Fibroblast of villous mesenchyme (primary cell): ENCODE measurements at regions not wholly inside any gene's neighbourhood (a gene's known extent, or its start where the extent isn't known, plus 50 kb on each side); places are given as distances from the start of the nearest gene placed in this dataset.

ENCODE experiments used
- DNase-seq: peaks from one replicate; pipeline ENCODE4 v3.0.0-alpha.2; 2010; ENCODE audit warnings: low read depth
- H3K4me3 ChIP-seq: 2 replicates; pipeline ENCODE4 v1.5.1; 2011; ENCODE audit warnings: low read depth, mild to moderate bottlenecking, low read length
- TF ChIP-seq, protein P1 (sequence below): IDR thresholded peaks from 2 replicates; pipeline ENCODE4 v1.5.1; 2012; ENCODE audit warnings: low read depth, mild to moderate bottlenecking, low read length; ENCODE audit not compliant: insufficient read depth

GRCh38 chr3:115502128-115502527, 121.2 kb upstream of the GAP43 start:
- H3K4me3 ChIP-seq: no peak overlapping the region
- DNase-seq: no peak
- TF ChIP-seq, protein P1, sequence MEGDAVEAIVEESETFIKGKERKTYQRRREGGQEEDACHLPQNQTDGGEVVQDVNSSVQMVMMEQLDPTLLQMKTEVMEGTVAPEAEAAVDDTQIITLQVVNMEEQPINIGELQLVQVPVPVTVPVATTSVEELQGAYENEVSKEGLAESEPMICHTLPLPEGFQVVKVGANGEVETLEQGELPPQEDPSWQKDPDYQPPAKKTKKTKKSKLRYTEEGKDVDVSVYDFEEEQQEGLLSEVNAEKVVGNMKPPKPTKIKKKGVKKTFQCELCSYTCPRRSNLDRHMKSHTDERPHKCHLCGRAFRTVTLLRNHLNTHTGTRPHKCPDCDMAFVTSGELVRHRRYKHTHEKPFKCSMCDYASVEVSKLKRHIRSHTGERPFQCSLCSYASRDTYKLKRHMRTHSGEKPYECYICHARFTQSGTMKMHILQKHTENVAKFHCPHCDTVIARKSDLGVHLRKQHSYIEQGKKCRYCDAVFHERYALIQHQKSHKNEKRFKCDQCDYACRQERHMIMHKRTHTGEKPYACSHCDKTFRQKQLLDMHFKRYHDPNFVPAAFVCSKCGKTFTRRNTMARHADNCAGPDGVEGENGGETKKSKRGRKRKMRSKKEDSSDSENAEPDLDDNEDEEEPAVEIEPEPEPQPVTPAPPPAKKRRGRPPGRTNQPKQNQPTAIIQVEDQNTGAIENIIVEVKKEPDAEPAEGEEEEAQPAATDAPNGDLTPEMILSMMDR: no peak

DNA sequence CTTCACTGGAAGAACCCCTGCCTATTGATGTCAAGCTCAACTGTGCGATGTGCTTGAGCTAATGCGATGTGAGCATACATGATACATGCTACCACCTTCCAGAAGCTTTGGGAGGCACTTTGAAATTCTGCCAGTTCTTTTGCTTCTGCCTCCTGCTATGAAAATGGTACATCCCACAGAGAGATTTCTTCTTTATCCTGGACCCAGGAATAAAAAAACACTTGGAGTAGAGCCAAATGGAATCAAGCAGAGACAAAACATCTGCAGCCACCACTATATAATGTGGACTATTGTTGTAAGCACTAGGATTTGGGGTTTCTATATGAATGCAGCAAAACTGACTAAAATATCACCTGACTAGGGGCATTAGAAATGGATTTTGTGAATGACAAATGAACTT, 119.9 kb upstream of the GAP43 start:
- H3K4me3 ChIP-seq: no peak overlapping the region
- no peak for DNase-seq
- TF ChIP-seq, protein P1: no peak

- no peak for DNase-seq
- TF ChIP-seq, protein P1: no peak
- no peak overlapping the region for H3K4me3 ChIP-seq
Observed at GRCh38 chr3:115508562-115508961, 114.7 kb upstream of the GAP43 start.

DNA sequence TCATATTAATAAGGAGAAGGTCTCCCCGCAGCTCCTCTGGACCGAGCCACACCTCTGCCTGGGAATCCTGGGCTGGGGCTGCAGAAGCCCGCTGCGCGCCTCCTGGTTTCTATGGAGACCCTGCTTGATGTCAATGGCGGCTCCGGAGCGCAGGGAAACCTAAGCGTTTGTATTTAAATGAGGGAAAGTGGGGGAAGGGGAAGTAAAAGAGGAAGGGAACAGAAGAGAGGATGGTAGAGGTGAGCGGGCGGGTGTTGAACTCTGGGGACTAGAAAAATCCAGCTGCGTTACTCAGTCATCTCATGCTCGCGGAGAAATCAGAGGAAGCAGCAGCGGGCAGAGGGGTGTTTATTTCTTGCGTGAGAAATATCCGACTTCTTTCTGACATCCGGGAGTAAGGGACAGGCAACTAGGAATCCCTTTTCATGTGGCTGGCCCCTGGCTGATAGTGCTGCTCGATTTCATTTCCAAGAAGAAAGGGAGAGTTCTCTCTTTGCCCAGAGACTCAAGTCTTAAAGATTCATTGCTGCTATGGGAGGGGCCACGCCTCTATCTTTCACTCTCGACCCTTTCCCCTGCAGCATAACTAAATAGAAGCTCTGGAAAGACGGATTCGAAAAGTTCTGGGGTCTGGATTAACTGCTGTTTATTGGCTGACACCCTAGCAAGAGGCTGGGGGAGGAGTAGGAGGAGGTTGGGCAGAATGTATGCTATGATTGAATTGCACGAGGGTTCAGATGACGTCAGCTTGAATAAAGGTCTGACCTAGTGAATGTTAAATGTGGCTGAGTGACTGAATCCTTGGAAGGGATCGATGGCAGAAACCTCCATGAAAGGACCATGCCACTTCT, 110.5 kb upstream of the GAP43 start:
- DNase-seq: peak; percentile 17
- TF ChIP-seq, protein P1: no peak
- peak overlapping the region; percentile 57 for H3K4me3 ChIP-seq

DNA sequence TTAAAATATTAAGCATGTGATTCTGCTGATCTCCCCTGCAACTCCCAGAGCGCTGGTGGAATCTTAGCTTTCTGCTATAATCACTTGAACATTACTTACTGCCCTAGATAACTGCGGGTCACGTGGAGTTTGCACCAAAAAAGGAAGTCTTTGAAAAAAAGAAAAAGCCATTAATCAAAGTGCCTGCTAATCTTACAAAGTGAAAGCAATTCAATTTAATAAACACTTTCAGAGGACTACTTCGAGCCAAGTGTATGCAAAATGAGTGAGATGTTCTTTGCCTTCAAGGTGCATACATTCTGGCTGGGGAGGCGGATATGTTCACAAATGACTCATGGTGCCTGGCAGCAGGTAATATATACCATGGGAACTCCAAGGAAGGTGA, 109.9 kb upstream of the GAP43 start:
- peak overlapping the region; percentile 57 for H3K4me3 ChIP-seq
- DNase-seq: peak; percentile 10
- TF ChIP-seq, protein P1: no peak

DNA sequence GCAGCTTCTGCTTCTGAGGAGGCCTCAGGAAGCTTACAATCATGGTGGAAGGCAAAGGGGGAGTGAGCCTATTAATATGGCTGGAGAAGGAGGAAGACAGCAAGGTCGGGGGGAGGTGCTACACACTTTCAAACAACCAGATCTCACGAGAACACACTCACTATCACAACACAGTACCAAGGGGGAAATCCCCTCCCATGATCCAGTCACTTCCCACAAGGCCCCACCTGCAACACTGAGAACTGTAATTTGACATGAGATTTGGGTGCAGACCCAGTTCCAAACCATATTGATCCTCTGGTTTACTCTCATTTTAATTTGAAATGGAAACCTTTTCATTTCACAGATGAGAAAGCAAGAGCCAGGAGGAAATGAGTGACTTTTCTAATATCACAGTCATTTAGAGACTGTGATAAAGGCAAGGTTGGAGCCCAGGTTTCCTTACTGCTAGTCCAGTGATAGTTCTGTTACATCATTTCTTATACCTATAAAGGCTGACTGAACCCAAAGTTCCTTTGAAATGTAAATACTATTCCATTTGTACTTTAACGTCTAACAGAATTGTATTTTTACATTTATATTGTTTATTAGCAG, 105.8 kb upstream of the GAP43 start:
- no peak for DNase-seq
- TF ChIP-seq, protein P1: no peak
- no peak overlapping the region for H3K4me3 ChIP-seq
